H9 (cell line): ENCODE measurements at regions not wholly inside any gene's neighbourhood (a gene's known extent, or its start where the extent isn't known, plus 50 kb on each side); places are given as distances from the start of the nearest gene placed in this dataset.

ENCODE experiments used
- DNase-seq: peaks from one replicate; pipeline ENCODE4 v3.0.0-alpha.2; 2017
- H2AFZ ChIP-seq: one replicate; pipeline ENCODE4 v1.6.1; 2013; ENCODE audit warnings: mild to moderate bottlenecking, low read length, control low read depth, moderate library complexity
- H2AK5ac ChIP-seq: 2 replicates; pipeline ENCODE4 v1.6.1; 2013; ENCODE audit warnings: low read length, control low read depth, mixed read lengths; ENCODE audit not compliant: insufficient read length
- H2BK120ac ChIP-seq: one replicate; pipeline ENCODE4 v1.6.1; 2013; ENCODE audit warnings: low read depth, mild to moderate bottlenecking, low read length, control low read depth, inconsistent platforms; ENCODE audit not compliant: poor library complexity, severe bottlenecking
- H2BK12ac ChIP-seq: 2 replicates; pipeline ENCODE4 v1.6.1; 2013; ENCODE audit warnings: low read length, control low read depth, mixed read lengths, low read depth; ENCODE audit not compliant: insufficient read length
- H2BK15ac ChIP-seq: 2 replicates; pipeline ENCODE4 v1.6.1; 2013; ENCODE audit warnings: low read depth, low read length, control low read depth
- H2BK20ac ChIP-seq: one replicate; pipeline ENCODE4 v1.6.1; 2013; ENCODE audit warnings: low read depth, mild to moderate bottlenecking, low read length, control low read depth, inconsistent platforms; ENCODE audit not compliant: poor library complexity, severe bottlenecking
- H2BK5ac ChIP-seq: 2 replicates; pipeline ENCODE4 v1.6.1; 2013; ENCODE audit warnings: low read length, control low read depth, mixed read lengths; ENCODE audit not compliant: insufficient read length
- H3K14ac ChIP-seq: 2 replicates; pipeline ENCODE4 v1.6.1; 2013; ENCODE audit warnings: low read length, control low read depth; ENCODE audit not compliant: insufficient read depth
- H3K18ac ChIP-seq: 2 replicates; pipeline ENCODE4 v1.6.1; 2013; ENCODE audit warnings: low read depth, mild to moderate bottlenecking, mixed read lengths, low read length, control low read depth; ENCODE audit not compliant: insufficient read length
- H3K23ac ChIP-seq: 2 replicates; pipeline ENCODE4 v1.6.1; 2013; ENCODE audit warnings: low read length, control low read depth, mixed read lengths, low read depth; ENCODE audit not compliant: insufficient read length
- H3K23me2 ChIP-seq: 2 replicates; pipeline ENCODE4 v1.6.1; 2013; ENCODE audit warnings: low read depth, mild to moderate bottlenecking, mixed read lengths, low read length, control low read depth; ENCODE audit not compliant: insufficient read length, poor library complexity, severe bottlenecking
- H3K27ac ChIP-seq: 2 replicates; pipeline ENCODE4 v1.5.1; 2013; ENCODE audit warnings: low read length, control low read depth, mixed read lengths, low read depth; ENCODE audit not compliant: insufficient read length
- H3K27me3 ChIP-seq: 2 replicates; pipeline ENCODE4 v1.6.1; 2013; ENCODE audit warnings: low read length, control low read depth, inconsistent platforms; ENCODE audit not compliant: insufficient read depth
- H3K4ac ChIP-seq: 2 replicates; pipeline ENCODE4 v1.6.1; 2013; ENCODE audit warnings: low read depth, mild to moderate bottlenecking, control low read depth, inconsistent platforms, low read length, moderate library complexity
- H3K4me1 ChIP-seq: 2 replicates; pipeline ENCODE4 v1.6.1; 2013; ENCODE audit warnings: low read length, control low read depth, inconsistent platforms; ENCODE audit not compliant: insufficient read depth
- H3K4me2 ChIP-seq: 2 replicates; pipeline ENCODE4 v1.6.1; 2013; ENCODE audit warnings: low read length, control low read depth, mixed read lengths; ENCODE audit not compliant: insufficient read length, insufficient read depth
- H3K56ac ChIP-seq: 2 replicates; pipeline ENCODE4 v1.6.1; 2013; ENCODE audit warnings: low read depth, mild to moderate bottlenecking, mixed read lengths, low read length, control low read depth; ENCODE audit not compliant: insufficient read length
- H3K79me1 ChIP-seq: 2 replicates; pipeline ENCODE4 v1.6.1; 2013; ENCODE audit warnings: low read depth, mild to moderate bottlenecking, moderate library complexity, low read length, control low read depth, inconsistent platforms; ENCODE audit not compliant: insufficient read depth, poor library complexity, severe bottlenecking
- H3K79me2 ChIP-seq: 2 replicates; pipeline ENCODE4 v1.6.1; 2013; ENCODE audit warnings: low read length, control low read depth, inconsistent platforms; ENCODE audit not compliant: insufficient read depth
- H3K9ac ChIP-seq: 2 replicates; pipeline ENCODE4 v1.6.1; 2013; ENCODE audit warnings: low read length, control low read depth, mixed read lengths; ENCODE audit not compliant: insufficient read length; ENCODE audit errors: extremely low read depth
- H3K9me3 ChIP-seq: one replicate; pipeline ENCODE4 v1.6.1; 2013; ENCODE audit warnings: low read depth, low read length, inconsistent platforms; ENCODE audit not compliant: control insufficient read depth
- H3T11ph ChIP-seq: one replicate; pipeline ENCODE4 v1.6.1; 2013; ENCODE audit warnings: mild to moderate bottlenecking, low read length, control low read depth, inconsistent platforms
- H4K20me1 ChIP-seq: one replicate; pipeline ENCODE4 v1.6.1; 2013; ENCODE audit not compliant: control insufficient read depth, insufficient read length, insufficient read depth
- H4K5ac ChIP-seq: 2 replicates; pipeline ENCODE4 v1.6.1; 2013; ENCODE audit warnings: low read depth, mild to moderate bottlenecking, mixed read lengths, low read length, control low read depth; ENCODE audit not compliant: insufficient read length
- H4K8ac ChIP-seq: replicated peaks from 2 replicates; pipeline ENCODE4 v1.6.1; 2013; ENCODE audit warnings: low read length, control low read depth, mixed read lengths, low read depth; ENCODE audit not compliant: insufficient read length
- H4K91ac ChIP-seq: 2 replicates; pipeline ENCODE4 v1.6.1; 2013; ENCODE audit warnings: low read depth, mild to moderate bottlenecking, moderate library complexity, mixed read lengths, low read length, control low read depth; ENCODE audit not compliant: insufficient read length
- H3K27ac Mint-ChIP-seq, 3 experiments: 2 replicates in 2 of 3; 3 replicates in 1 of 3; pipeline ENCODE4 v1.8.0; 2020 to 2021; ENCODE audit warnings: mixed read lengths in 3 of 3, mild to moderate bottlenecking in 1 of 3, moderate library complexity in 1 of 3
- H3K27me3 Mint-ChIP-seq: 2 replicates; pipeline ENCODE4 v1.8.0; 2021; ENCODE audit warnings: low read depth, mild to moderate bottlenecking, moderate library complexity, mixed read lengths
- H3K36me3 Mint-ChIP-seq, 3 experiments: 2 replicates in 2 of 3; 3 replicates in 1 of 3; pipeline ENCODE4 v1.8.0; 2020 to 2021; ENCODE audit warnings: low read depth in 3 of 3, mixed read lengths in 3 of 3; ENCODE audit not compliant: insufficient read depth in 1 of 3
- H3K4me1 Mint-ChIP-seq, 2 experiments: 2 replicates each; pipeline ENCODE4 v1.8.0; 2020; ENCODE audit warnings: mixed read lengths in 2 of 2
- H3K4me3 Mint-ChIP-seq, 2 experiments: 2 replicates in 1 of 2; 3 replicates in 1 of 2; pipeline ENCODE4 v1.8.0; 2020 to 2021; ENCODE audit warnings: mild to moderate bottlenecking in 2 of 2, mixed read lengths in 2 of 2, moderate library complexity in 1 of 2
- H3K9me3 Mint-ChIP-seq, 2 experiments: 2 replicates in 1 of 2; 3 replicates in 1 of 2; pipeline ENCODE4 v1.8.0; 2020; ENCODE audit warnings: mild to moderate bottlenecking in 2 of 2, mixed read lengths in 2 of 2, moderate library complexity in 1 of 2
- WGBS: extraction: QIAGEN DNeasy Blood & Tissue Kit; methylation state at CpG from one replicate; pipeline ENCODE4 v1.1.7; 2013; ENCODE audit warnings: missing lambda C conversion rate, low lambda C conversion rate, mixed read lengths; ENCODE audit not compliant: insufficient read length; ENCODE audit errors: extremely low coverage; 5-methylcytosine and 5-hydroxymethylcytosine counted together
- TF ChIP-seq, protein P1 (sequence below): fragments of 200-600 bp; sonication (generic); conservative IDR thresholded peaks from 3 replicates; pipeline ENCODE4 v1.8.0; 2021; ENCODE audit warnings: antibody characterized with exemption, mild to moderate bottlenecking

DNA sequence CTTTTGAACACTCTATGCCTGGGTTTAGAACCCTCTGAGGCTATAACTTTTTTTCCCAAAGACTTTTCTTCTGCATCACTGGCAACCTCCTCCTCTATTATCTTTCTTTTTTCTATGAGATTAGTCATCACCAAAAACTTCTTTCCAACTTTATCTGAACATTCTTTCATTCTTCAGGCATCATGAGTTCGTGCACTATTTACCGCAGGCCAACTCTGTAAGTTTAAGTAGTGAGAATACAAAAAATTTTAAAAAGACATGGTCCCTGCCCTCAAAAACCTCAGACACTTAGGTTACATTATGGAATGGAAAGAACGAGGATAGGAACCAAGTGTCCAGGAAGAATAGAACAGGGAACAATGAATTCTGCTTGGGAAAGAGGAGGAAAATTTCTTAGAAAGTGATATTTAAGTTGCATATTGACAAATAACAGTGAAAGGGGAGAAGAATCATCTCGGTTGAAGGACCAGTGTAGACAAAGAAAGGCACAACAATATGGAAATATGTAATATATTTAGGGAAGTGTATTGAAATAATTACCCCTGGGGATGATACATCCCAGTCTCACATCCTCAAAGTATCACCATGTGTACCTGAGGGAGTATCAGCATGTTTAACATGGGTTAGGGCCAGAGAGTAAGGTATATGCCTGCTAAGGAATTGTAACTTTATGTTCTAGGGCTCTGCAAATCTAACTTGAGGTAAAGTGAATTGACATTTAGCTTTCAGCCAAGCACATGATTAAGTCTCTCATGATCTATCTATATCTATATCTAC is 196.5 kb upstream of the NREP start:
- no peaks in the 10 kb centered on the region for H3K36me3 Mint-ChIP-seq
- Histone ChIP-seq H4K8ac (no peak overlapping the region), H3K56ac (no peak overlapping the region), H3K23me2 (no peaks in the 10 kb centered on the region), H3K79me1 (no peaks in the 10 kb centered on the region), H4K91ac (no peak overlapping the region), H2AFZ (no peak overlapping the region), H3K4me2 (no peak overlapping the region), H3K18ac (no peak overlapping the region), H2AK5ac (no peak overlapping the region), H2BK15ac (no peak overlapping the region), H3K9me3 (no peaks in the 10 kb centered on the region), H3K27ac (no peak overlapping the region), H2BK120ac (no peak overlapping the region), H3K23ac (no peak overlapping the region), H2BK20ac (no peak overlapping the region), H3K9ac (no peak overlapping the region), H2BK12ac (no peak overlapping the region), H4K5ac (no peak overlapping the region), H3K27me3 (no peaks in the 10 kb centered on the region), H3K4ac (no peak overlapping the region), H3T11ph (no peak overlapping the region), H3K4me1 (no peaks in the 10 kb centered on the region), H3K14ac (no peak overlapping the region), H2BK5ac (no peak overlapping the region), H3K79me2 (no peaks in the 10 kb centered on the region), H4K20me1 (no peaks in the 10 kb centered on the region)
- WGBS, result no CpG with 5 or more reads among the region's 4 CpGs
- no peak for DNase-seq
- H3K27ac Mint-ChIP-seq, result no peak overlapping the region
- no peak overlapping the region for H3K4me3 Mint-ChIP-seq
- TF ChIP-seq, protein P1, sequence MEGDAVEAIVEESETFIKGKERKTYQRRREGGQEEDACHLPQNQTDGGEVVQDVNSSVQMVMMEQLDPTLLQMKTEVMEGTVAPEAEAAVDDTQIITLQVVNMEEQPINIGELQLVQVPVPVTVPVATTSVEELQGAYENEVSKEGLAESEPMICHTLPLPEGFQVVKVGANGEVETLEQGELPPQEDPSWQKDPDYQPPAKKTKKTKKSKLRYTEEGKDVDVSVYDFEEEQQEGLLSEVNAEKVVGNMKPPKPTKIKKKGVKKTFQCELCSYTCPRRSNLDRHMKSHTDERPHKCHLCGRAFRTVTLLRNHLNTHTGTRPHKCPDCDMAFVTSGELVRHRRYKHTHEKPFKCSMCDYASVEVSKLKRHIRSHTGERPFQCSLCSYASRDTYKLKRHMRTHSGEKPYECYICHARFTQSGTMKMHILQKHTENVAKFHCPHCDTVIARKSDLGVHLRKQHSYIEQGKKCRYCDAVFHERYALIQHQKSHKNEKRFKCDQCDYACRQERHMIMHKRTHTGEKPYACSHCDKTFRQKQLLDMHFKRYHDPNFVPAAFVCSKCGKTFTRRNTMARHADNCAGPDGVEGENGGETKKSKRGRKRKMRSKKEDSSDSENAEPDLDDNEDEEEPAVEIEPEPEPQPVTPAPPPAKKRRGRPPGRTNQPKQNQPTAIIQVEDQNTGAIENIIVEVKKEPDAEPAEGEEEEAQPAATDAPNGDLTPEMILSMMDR, result no peak
- no peaks in the 10 kb centered on the region for H3K9me3 Mint-ChIP-seq
- no peaks in the 10 kb centered on the region for H3K27me3 Mint-ChIP-seq
- H3K4me1 Mint-ChIP-seq, result no peaks in the 10 kb centered on the region
